HG03457 (cell line): ENCODE measurements at regions not wholly inside any gene's neighbourhood (a gene's known extent, or its start where the extent isn't known, plus 50 kb on each side); places are given as distances from the start of the nearest gene placed in this dataset.
"Not testable (repeated sequence)": the region's sequence is repeated elsewhere in the genome, so short reads cannot be mapped to it uniquely, and the experiment has no call there.

Source experiments
- ATAC-seq: cut with Tn5 transposase; IDR thresholded peaks from one replicate; pipeline ENCODE4 v1.9.1; 2021; ENCODE audit warnings: moderate number of reproducible peaks; ENCODE audit not compliant: unreplicated experiment

DNA sequence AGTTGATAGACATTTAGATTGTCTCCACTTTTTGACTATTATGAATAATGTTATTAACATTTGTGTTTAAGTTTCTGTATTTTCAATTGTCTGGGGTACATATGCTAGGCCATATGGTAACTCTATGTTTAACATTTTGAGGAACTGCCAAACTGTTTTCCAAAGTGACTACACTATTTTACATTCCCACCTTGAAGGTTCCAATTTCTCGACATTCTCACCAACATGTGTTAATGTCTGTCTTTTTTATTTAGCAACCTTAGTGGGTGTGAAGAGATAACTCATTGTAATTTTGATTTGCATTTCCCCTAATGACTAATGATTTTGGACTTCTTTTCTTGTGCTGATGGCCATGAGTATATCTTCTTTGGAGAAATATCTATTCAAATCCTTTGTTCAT is 832.4 kb downstream of the DNAJB9 start:
- ATAC-seq = no peak

DNA sequence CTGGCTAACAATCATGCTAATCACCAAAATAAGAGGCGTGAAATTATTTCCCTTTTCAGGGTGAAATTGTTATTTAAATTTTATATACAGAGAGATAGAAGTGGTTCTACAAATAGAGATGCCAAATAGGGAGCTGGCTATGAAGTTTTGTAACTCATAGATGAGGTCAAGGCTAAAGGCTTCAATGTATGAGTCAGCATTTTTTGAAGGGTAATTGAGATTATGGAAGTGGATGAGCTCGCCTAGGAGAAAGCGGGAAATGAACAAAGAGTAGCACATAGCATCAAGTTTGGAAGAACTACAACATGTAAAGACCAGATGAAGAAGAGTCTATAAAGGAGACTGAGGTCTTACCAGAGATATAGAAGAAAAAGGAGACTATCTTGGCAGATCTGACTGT is 838.1 kb downstream of the DNAJB9 start:
- no peak for ATAC-seq

DNA sequence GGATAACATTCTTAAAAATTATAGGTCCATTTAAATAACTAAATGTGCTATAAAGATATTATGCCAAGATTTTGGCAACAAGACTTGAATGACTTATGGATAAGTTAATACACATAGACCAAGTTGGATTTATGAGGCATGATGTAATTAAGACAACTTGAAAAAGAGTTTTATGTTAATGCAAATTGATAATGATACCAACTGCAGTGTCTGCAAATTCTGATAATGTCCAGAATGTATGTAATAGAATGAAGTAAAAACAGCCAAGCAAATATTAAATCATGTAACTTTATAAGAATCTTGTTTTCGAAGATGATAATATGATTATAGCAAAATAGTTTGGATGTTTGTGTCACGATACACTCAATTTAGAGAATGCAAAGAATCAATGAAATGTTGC is 868.3 kb downstream of the DNAJB9 start:
- no peak for ATAC-seq

DNA sequence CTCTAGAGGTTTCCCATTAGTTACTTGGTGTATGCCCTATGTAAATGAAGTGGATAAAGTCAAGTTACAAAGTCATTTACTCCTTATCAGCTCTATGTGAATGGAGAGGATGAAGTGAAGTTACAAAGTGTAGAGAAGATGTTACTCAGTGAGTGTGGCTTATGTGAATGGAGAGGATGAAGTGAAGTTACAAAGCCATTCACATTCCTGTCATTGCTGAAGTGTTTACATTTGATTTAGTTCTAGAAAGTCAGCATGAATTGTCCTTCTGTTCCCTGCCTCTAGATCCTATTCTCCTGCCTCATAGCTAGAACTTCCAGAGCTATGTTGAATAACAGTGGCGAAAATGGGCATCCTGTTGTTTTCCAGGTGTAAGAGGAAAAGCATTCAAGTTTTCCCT is 880.1 kb downstream of the DNAJB9 start:
- ATAC-seq = no peak

DNA sequence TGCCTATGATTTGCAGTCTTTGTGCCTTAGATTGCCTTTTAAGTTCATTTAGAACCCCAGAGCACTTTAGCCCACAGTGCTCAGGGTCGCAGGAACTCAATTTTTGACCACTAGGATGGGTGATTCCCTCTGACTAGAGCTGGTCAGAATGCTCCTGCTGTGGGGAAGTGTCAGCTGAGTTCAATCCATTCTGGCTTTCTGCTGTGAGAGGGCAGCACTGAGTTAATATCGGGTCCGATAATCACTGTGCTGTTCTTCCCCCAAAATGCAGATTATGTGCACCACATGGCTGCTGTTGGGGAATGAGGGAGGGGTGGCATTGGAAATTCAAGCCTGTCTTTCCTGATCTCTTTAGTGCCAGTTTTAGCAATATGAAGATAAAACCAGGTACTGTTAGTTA is 886.4 kb downstream of the DNAJB9 start:
- no peak for ATAC-seq

DNA sequence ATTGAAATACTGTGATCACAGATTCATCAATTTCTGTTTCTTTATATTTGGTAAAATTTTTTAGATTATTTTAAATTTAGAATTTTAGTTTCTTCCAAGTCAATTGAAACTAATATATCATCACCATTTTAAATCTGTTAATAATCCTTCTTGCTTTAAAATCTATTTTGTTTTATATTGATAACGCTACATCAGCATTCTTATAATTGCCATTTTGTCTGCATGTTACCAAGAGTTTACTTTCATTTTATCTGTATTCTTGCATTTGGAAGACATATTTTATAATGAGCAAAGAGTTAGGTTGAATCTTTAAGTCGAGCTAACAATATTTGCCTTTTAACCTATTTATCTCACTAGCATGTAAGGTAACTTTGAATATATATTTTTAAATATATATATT is 890.6 kb downstream of the DNAJB9 start:
- ATAC-seq = no peak

DNA sequence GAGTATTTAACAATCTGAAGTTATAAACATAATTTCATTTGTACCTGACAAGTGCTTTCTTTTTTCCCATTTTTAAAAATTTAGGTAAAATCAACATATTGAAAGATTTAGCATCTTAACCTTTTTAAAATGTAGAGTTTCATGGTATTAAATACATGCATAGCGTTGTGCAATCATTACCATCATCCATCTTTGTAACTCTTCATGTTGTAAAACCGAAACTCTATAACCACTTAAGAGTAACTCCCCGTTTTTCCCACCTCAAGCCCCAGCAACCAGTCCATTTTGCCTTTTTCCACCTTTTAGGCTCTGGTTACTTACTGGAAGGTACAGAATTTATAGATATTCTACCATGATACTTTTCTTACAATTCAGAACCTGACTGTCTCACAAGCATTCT is 892.5 kb downstream of the DNAJB9 start:
- no peak for ATAC-seq

DNA sequence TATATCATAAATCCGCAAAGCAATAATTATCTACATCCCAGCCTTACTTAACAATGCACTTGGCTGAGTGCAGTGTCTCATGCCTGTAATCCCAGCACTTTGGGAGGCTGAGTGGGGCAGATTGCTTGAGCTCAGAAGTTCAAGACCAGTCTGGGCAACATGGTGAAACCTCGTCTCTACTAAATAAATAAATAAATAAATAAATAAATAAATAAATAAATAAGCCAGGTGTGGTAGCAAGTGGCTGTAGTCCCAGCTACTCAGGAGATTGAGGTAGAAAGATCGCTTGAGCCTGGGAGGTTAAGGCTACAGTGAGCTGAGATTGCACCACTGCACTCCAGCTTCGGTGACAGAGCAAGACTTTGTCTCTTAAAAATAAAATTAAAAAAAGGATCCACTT is 898.1 kb downstream of the DNAJB9 start:
- not testable (repeated sequence) for ATAC-seq

DNA sequence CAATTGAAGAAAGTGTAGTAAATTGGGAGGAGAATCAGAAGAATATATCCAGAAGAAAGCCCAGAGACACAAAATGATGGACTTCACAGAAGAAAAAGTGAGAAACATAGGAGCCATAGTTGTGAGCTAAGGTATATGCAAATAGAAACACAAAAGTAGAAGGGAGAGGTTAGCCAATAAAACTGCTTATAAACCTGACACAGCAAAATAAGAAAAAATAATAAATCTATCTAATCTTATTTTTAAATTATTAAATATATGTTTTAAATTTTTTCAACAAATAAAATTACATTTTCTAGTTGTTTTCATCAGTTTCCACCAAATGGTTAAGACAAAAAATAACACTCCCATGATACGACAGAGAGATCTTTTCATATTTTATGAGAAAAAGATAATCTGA is 903.5 kb downstream of the DNAJB9 start:
- no peak for ATAC-seq

DNA sequence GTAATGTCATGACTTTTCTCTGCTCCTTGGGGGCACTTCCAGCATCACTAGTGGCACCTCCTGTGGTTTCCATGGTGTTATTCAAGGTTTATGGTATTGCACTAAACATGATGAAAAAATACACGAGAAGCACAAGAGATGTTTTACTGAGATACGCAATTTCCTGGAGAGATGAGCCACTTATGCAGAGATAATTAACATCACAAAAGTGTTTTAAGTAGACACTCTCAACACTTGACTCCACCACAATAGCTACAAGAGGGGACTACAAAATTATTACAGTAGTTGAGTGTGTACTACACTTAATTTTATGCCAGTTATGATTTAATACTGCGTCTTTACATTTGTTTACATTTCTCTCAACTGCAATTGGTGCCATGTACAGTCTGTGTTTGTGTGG is 906.7 kb downstream of the DNAJB9 start:
- ATAC-seq = no peak

DNA sequence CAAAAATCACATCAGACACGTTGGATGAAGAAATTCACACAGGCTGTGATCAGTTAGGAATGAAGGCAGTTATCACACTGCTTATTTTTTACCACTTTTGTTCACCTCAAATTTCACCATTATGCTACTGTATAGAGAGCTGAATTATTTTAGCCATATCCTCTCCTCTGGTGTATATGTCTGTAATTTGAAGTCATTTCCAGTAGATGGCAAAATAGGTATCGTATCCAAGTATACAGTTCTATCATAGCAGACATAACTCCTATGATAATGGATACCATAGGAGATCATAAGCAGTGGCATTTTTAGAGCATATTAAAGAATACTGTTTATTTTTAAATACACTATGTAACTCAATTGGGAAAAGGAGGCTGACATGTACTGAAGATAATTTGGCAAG is 909.7 kb downstream of the DNAJB9 start:
- ATAC-seq = no peak

DNA sequence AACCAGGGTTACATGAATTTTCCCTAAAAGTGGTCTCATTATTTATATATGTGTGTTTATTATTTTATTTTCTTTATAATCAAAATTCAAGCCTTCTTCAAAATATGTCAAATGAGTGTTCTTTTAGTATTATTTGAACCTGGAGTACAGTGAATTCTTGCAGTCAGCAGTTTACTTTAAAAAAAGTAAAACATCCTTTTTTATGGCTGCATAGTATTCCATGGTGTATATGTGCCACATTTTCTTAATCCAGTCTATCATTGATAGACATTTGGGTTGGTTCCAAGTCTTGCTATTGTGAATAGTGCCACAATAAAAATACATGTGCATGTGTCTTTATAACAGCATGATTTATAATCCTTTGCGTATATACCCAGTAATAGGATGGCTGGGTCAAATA is 920.9 kb downstream of the DNAJB9 start:
- not testable (repeated sequence) for ATAC-seq

DNA sequence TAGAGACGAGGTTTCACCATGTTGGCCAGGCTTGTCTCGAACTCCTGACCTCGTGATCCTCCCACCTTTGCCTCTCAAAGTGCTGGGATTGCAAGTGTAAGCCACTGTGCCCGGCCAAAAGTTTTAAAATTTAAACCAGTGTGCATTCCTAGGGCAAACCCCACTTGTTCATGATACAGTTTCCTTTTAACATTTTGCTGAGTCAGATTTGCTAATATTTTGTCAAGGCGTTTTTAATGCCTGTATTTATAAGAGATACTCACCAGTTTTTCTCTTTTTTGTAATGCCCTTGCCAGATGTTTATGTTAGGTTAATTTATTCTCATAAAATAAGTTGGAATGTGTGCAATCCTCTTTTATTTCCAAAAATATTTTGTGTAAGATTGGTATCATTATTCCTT is 927.4 kb downstream of the DNAJB9 start:
- ATAC-seq = no peak

DNA sequence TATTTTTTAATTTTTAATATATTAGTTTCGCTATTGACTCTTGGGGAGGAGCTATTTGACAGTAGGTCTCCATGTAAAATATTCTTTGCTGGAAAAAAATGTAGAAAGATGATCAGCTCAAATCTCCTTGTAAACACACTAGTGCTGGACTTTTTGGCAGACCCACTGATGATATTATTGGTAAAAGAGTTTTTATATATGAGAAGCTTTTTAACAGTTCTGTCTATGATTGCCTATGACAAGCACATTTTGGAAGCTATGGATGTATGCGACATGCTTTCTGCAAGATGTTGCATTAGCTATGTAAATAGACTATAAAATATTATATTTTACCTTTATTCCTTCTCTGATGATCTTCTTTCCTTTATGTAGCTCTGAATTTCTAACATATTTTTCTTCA is 928.5 kb downstream of the DNAJB9 start:
- no peak for ATAC-seq

DNA sequence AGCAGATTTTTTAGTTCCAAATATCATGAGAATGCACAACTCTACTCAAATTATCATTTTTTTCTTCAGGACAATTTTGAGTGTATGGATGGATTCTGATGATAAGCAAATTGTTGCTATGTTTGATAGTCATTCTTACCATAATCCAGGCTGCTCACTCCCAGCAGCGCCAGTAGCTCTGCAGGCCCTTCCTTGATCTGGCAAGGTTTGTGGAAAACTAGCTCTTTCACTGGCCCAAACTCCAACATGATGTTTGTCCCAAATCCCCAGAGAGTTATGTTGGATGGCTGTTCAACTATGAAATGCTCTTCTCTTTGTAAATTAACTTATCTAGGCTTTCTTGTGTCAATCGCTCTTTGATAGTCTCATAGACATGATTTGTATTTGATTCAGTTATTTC is 933.7 kb downstream of the DNAJB9 start:
- ATAC-seq = no peak

DNA sequence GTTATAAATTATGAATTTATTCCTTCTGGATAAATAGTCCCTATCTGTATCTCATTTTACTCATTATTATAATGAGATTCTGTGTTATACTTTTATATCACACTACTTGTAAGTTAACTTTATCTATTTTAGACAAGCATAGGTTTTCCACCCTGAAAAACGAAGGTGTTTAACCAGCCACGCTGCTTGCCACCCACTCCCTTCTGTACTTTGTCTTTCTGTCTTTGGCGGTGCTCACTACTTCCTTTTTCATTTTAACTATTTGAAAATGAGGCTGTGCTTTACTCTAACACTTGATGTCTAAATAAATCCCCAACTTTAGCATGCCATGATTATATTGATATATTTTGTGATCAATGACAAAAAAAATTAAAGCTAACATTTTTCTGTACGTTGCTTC is 952.9 kb downstream of the DNAJB9 start:
- ATAC-seq = no peak

DNA sequence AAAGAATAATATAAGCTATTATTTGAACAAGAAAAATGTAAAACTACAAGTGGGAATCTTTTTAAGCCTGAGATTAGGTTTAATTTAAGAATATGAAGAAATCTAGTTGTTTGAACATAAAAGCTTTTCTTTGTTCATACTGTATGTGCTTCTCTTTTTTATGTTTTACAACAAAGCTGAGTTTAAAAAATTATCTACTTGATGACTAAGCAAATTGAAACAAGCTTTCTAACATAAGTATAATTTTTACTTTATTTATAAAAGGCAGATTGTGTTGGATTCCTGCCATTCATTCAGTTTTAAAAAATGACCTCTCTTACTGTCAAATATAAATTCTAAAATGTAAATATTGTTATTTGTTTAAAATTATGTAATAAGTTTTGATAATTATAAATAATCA is 958.2 kb downstream of the DNAJB9 start:
- ATAC-seq = no peak

DNA sequence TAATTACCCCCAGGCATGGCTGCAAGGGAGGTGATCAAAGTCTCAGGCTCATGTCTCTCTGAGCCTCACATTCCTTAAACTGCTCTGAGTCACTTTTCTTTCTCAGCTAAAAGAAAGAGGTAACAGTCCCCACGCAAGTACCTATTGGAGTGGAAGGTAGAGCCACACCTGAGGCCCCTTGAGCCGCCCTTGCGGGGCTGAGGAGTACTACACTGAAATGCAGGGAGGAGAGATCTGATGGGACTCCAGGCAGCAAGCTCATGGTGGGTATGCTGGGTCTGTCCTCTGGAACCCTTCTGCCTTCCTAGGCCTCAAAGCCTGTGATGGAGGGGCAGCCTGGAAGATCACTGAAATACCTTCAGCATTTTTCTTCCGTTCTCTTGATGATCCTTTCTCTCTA is 960.0 kb downstream of the DNAJB9 start:
- no peak for ATAC-seq

DNA sequence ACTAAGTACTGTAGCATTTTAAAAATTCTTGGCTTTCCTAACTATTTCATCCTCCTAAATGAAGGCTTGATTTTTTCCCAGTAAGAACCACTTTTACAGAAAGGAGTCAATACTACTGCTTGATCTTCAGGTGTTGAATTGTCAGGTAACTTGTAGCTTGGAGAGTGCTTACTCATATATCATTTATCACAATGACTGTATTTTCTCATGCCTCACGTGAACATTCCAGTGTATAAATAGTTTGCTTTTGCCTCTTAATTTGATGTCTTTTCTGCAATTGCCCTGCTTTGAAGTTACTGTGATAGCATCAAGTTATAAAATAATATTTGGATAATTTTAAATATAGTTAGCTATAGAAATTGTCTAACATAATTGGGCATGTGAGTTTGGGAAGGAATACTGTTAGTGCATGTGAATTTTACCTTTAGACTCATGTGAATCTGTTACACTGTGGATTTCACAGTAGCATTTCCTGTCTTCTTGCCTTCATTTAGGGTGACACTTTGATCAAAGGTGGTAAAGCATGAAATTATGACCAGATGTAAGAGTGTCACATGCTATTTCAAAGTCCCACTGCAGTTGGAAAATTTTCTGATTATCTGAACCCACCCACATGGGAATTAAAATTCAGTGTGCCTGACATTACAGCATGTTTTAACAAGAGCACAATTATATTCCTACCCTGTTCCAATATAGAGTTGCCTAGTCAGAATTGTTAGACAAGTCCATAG is 962.8 kb downstream of the DNAJB9 start:
- no peak for ATAC-seq

DNA sequence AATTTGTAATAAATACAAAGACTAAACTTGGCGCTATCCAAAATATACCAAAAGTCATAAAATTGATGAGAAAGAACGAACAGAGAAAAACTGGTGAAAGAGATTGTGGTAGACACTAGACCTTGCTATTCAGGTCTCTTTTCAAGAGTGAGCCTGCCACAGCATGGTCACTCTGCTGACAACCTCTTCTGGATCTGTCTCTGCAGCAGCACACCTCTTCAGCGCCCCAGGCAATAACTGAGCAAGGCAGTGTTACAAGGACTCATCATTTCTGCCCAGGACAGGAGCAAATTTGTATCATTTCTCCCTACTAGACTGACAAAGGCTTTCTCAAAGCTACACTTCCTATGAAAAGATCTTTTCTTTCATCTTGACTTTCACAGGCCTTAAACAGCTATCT is 976.0 kb downstream of the DNAJB9 start:
- no peak for ATAC-seq

DNA sequence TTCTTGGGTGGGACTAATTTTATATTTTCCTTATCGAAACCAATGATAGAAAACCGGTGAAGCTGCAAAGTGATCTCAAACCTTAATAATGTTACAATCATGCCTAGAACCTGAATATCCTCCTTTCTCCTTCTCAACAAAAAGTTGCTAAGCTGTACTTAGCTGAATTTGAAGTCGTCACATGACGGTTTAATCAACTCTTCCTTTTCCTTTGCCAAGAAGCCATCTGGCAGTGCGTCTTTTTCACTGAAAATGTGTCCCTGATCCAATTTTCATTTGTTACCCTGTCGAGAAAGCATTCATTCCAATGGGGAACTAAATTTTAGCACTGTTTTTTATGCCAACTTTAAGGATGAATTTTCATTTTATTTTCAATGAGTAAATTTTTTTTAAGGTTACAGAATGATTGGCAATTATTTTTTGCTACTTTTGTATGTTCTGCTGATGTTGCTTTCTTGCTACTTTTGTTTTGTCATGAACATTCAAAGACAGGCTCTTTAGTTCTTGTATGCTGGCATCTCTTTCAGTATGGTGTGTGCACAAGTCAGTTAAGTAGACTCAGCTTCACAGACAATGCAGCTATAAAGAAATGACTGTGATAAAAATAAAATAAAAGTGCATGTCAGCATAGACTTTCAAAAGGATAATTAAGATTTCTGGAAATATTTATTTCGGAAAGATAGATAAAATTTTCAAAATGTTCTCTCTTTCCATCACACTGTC is 980.0 kb downstream of the DNAJB9 start:
- no peak for ATAC-seq

DNA sequence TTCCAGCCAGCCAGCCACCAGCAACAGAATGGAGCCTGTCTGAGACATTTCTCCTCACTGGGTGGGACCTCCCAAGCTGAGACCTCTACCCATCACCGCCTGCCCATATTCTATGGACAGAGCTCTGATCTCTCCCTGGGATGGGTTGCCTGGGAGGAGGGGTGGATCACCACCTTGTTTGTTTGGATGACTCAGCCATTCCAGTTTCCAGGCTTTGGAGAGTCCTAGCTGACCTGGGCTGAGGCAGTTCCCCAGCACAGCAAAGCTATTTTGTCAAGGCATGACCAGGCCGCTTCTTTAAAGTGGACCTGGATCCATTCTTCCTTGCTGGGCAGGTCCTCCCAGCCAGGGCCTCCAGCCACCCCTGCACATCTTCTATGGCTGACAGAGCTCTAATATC is 982.3 kb downstream of the DNAJB9 start:
- no peak for ATAC-seq

DNA sequence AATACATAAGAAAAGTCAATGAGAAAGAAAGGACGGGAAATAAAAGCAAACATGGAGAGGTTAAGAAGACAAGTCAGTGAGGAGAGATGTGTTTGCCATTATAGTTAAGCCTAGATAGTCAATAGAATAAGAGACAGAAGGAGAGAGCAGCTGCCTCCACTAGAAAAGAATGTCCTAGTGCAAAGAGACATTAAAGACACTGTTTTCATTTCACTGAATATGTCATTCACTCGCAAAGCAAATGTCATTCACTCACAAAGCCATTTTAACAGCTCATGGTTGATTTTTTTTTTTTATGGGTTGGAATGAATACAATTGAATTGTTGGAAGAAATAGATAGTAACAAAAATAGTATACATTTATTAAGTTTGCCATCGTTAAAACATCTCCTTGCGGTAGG is 1007.6 kb downstream of the DNAJB9 start:
- no peak for ATAC-seq
